Chondrocyte (in vitro differentiated cells): ENCODE measurements at regions not wholly inside any gene's neighbourhood (a gene's known extent, or its start where the extent isn't known, plus 50 kb on each side); places are given as distances from the start of the nearest gene placed in this dataset.

ENCODE experiments used
- DNase-seq: peaks from one replicate; pipeline ENCODE4 v3.0.0; 2021; ENCODE audit warnings: mixed read lengths, low spot score
- H3K27ac Mint-ChIP-seq: one replicate; pipeline ENCODE4 v1.8.0; 2021; ENCODE audit warnings: mild to moderate bottlenecking, moderate library complexity, mixed read lengths; ENCODE audit not compliant: unreplicated experiment
- H3K27me3 Mint-ChIP-seq: 2 replicates; pipeline ENCODE4 v1.8.0; 2021; ENCODE audit warnings: low read depth, mixed read lengths
- H3K36me3 Mint-ChIP-seq: 2 replicates; pipeline ENCODE4 v1.8.0; 2021; ENCODE audit warnings: low read depth, mixed read lengths
- H3K4me1 Mint-ChIP-seq: 2 replicates; pipeline ENCODE4 v1.8.0; 2021; ENCODE audit warnings: low read depth, mild to moderate bottlenecking, mixed read lengths
- H3K4me3 Mint-ChIP-seq: one replicate; pipeline ENCODE4 v1.8.0; 2021; ENCODE audit warnings: mild to moderate bottlenecking, moderate library complexity, mixed read lengths; ENCODE audit not compliant: unreplicated experiment
- H3K9me3 Mint-ChIP-seq: 2 replicates; pipeline ENCODE4 v1.8.0; 2021; ENCODE audit warnings: low read depth, mixed read lengths
- CTCF ChIP-seq: fragments of 200-600 bp; sonication (generic); IDR thresholded peaks from 2 replicates; pipeline ENCODE4 v1.5.0; 2021; ENCODE audit warnings: antibody characterized with exemption, mild to moderate bottlenecking, moderate library complexity

- no peaks in the 10 kb centered on the region for H3K27me3 Mint-ChIP-seq
- no peak for TF ChIP-seq CTCF
- no peaks in the 10 kb centered on the region for H3K4me1 Mint-ChIP-seq
- peaks cover 22% of the 10 kb centered on the region for H3K9me3 Mint-ChIP-seq
- no peak for DNase-seq
- H3K4me3 Mint-ChIP-seq, result no peak overlapping the region
- no peaks in the 10 kb centered on the region for H3K36me3 Mint-ChIP-seq
- no peak overlapping the region for H3K27ac Mint-ChIP-seq
Measured at GRCh38 chr6:86536121-86536520, 401.2 kb upstream of the HTR1E start.

GRCh38 chr6:86535100-86535499 is 402.2 kb upstream of the HTR1E start:
- H3K9me3 Mint-ChIP-seq, result peaks cover 19% of the 10 kb centered on the region
- no peaks in the 10 kb centered on the region for H3K4me1 Mint-ChIP-seq
- no peak for TF ChIP-seq CTCF
- no peak overlapping the region for H3K4me3 Mint-ChIP-seq
- DNase-seq, result no peak
- H3K27me3 Mint-ChIP-seq, result no peaks in the 10 kb centered on the region
- no peaks in the 10 kb centered on the region for H3K36me3 Mint-ChIP-seq
- H3K27ac Mint-ChIP-seq, result no peak overlapping the region

- Mint-ChIP-seq H3K27ac (no peak overlapping the region), H3K4me1 (no peaks in the 10 kb centered on the region), H3K36me3 (no peaks in the 10 kb centered on the region), H3K4me3 (no peak overlapping the region), H3K27me3 (no peaks in the 10 kb centered on the region), H3K9me3 (peaks cover 30% of the 10 kb centered on the region)
- DNase-seq, result no peak
- no peak for TF ChIP-seq CTCF
Measured at GRCh38 chr6:86529635-86530034, 407.7 kb upstream of the HTR1E start.

- H3K4me1 Mint-ChIP-seq, result no peaks in the 10 kb centered on the region
- no peak for DNase-seq
- no peak overlapping the region for H3K27ac Mint-ChIP-seq
- no peaks in the 10 kb centered on the region for H3K27me3 Mint-ChIP-seq
- H3K9me3 Mint-ChIP-seq, result peaks cover 49% of the 10 kb centered on the region
- H3K36me3 Mint-ChIP-seq, result no peaks in the 10 kb centered on the region
- H3K4me3 Mint-ChIP-seq, result no peak overlapping the region
- no peak for TF ChIP-seq CTCF
Measured at GRCh38 chr6:86526238-86526637, 411.1 kb upstream of the HTR1E start.

GRCh38 chr6:86516087-86516486 is 421.2 kb upstream of the HTR1E start:
- Mint-ChIP-seq H3K27me3 (peaks cover 2% of the 10 kb centered on the region), H3K4me1 (no peaks in the 10 kb centered on the region), H3K36me3 (no peaks in the 10 kb centered on the region), H3K27ac (no peak overlapping the region), H3K9me3 (peaks cover 3% of the 10 kb centered on the region), H3K4me3 (no peak overlapping the region)
- DNase-seq, result no peak
- TF ChIP-seq CTCF, result no peak
